ENCODE measurements at regions not wholly inside any gene's neighbourhood (a gene's known extent, or its start where the extent isn't known, plus 50 kb on each side); places are given as distances from the start of the nearest gene placed in this dataset.

DNA sequence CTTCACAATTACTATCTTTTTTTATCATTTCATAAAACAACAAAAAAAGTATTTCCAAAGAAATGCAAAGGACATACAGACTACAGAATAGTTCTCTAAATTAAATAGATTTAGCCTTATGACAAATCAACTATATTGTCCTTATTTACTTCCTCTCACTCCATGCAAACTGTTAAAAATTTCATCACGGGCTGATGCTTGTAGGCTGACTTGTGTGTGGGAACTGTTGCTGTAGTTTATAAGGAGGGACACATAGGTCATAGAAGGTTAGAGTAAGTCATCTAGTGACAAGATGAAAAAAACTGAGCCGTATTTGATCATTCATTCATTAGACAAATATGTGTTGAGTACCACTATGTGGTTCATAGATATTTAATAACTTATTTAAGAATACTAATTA lies 232.5 kb upstream of the TBL1XR1 start:
- Histone ChIP-seq H3K36me3 (no peaks in the 10 kb centered on the region), H3K27ac (replicated peaks) (no peak overlapping the region), H3K4me1 (peaks cover 9% of the 10 kb centered on the region), H3K9me3 (replicated peaks) (no peaks in the 10 kb centered on the region), H3K4me3 (no peak overlapping the region), H3K27me3 (ENCODE audit: low read depth) (no peaks in the 10 kb centered on the region)
- intact Hi-C loops (cut with micrococcal nuclease), result no loop called here
- TF ChIP-seq, protein P1, sequence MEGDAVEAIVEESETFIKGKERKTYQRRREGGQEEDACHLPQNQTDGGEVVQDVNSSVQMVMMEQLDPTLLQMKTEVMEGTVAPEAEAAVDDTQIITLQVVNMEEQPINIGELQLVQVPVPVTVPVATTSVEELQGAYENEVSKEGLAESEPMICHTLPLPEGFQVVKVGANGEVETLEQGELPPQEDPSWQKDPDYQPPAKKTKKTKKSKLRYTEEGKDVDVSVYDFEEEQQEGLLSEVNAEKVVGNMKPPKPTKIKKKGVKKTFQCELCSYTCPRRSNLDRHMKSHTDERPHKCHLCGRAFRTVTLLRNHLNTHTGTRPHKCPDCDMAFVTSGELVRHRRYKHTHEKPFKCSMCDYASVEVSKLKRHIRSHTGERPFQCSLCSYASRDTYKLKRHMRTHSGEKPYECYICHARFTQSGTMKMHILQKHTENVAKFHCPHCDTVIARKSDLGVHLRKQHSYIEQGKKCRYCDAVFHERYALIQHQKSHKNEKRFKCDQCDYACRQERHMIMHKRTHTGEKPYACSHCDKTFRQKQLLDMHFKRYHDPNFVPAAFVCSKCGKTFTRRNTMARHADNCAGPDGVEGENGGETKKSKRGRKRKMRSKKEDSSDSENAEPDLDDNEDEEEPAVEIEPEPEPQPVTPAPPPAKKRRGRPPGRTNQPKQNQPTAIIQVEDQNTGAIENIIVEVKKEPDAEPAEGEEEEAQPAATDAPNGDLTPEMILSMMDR (IDR thresholded peaks at IDR 0.05; ENCODE audit: borderline replicate concordance), result no peak
- no peak for DNase-seq

DNA sequence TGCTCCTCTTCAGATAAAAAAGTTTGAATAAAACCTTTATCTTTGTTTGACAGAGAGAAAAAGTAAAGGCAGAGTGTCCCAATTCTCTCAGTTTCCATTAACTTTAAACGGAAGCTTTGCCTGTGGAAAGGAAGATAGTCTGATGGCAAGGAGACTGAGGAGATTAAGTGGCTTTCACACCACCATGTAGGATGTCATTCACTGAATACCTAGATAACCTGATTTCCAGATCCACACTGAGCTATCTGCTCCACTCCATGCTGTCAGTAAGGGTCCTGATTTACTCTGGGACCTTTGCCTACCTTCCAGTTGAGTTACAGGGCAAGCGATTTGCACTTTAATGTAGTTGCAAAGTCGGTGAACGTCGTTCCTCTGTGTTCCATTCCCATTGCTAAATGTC lies 233.4 kb upstream of the TBL1XR1 start:
- Histone ChIP-seq H3K36me3 (no peaks in the 10 kb centered on the region), H3K4me1 (peaks cover 9% of the 10 kb centered on the region), H3K4me3 (no peak overlapping the region), H3K27me3 (ENCODE audit: low read depth) (no peaks in the 10 kb centered on the region), H3K27ac (replicated peaks) (no peak overlapping the region), H3K9me3 (replicated peaks) (no peaks in the 10 kb centered on the region)
- TF ChIP-seq, protein P1 (IDR thresholded peaks at IDR 0.05; ENCODE audit: borderline replicate concordance), result no peak
- intact Hi-C loops (cut with micrococcal nuclease), result no loop called here
- no peak for DNase-seq

DNA sequence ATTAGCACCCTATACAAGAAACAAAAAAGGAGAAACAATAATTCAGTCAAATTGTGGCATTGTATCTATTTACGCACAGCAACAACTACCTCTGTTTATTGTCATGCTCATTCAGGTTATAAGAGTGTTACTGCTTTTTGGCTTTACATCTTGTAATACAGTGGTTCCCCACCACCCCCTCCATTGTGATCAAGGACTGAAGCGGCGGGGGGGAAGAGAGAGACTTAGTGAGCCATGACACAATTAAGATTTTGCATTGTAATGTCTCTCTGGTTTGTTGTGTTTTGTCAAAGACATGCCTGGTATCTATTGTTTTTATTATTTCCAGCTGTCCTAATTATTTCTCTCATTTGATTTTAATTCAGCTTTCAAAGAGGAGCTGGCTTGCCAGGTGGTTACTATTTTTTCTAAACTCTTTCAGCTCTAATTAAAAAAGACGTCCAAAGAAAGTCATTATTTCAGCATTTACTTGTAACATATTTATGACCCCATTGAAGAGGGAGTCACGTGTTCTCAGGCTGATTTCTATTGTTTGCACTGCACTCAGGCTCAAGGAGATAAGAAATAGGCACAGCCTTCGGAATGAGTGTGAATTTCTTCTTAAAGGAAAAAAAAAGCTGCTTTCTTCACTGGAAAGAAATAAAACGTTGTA lies 234.4 kb upstream of the TBL1XR1 start:
- H3K27ac ChIP-seq (replicated peaks), result no peak overlapping the region
- H3K27me3 ChIP-seq (ENCODE audit: low read depth), result no peaks in the 10 kb centered on the region
- intact Hi-C loops (cut with micrococcal nuclease), result no loop called here
- no peaks in the 10 kb centered on the region for H3K36me3 ChIP-seq
- H3K4me3 ChIP-seq, result no peak overlapping the region
- peaks cover 9% of the 10 kb centered on the region for H3K4me1 ChIP-seq
- no peak for DNase-seq
- TF ChIP-seq, protein P1 (IDR thresholded peaks at IDR 0.05; ENCODE audit: borderline replicate concordance), result no peak
- no peaks in the 10 kb centered on the region for H3K9me3 ChIP-seq (replicated peaks)

DNA sequence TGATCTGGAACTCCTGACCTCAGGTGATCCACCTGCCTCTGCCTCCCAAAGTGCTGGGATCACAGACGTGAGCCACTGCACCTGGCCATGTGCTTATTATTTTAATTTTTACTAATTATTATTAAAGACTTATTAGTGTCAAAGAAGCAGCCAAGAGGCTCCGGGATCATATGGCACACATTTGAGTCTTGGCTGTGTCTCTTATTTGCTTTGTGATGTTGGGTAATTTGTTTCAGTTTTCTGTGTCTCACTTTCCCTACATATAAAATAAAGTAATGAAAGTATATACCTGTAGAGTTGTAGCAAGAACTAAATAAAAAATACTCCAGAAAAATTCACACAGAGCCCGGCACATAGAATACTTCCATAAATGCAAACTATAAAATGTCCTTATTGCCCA lies 238.0 kb upstream of the TBL1XR1 start:
- DNase-seq, result no peak
- H3K27me3 ChIP-seq (ENCODE audit: low read depth), result no peaks in the 10 kb centered on the region
- H3K9me3 ChIP-seq (replicated peaks), result no peaks in the 10 kb centered on the region
- intact Hi-C loops (cut with micrococcal nuclease), result no loop called here
- no peaks in the 10 kb centered on the region for H3K36me3 ChIP-seq
- TF ChIP-seq, protein P1 (IDR thresholded peaks at IDR 0.05; ENCODE audit: borderline replicate concordance), result no peak
- H3K27ac ChIP-seq (replicated peaks), result no peak overlapping the region
- H3K4me1 ChIP-seq, result peaks cover 9% of the 10 kb centered on the region
- H3K4me3 ChIP-seq, result no peak overlapping the region

DNA sequence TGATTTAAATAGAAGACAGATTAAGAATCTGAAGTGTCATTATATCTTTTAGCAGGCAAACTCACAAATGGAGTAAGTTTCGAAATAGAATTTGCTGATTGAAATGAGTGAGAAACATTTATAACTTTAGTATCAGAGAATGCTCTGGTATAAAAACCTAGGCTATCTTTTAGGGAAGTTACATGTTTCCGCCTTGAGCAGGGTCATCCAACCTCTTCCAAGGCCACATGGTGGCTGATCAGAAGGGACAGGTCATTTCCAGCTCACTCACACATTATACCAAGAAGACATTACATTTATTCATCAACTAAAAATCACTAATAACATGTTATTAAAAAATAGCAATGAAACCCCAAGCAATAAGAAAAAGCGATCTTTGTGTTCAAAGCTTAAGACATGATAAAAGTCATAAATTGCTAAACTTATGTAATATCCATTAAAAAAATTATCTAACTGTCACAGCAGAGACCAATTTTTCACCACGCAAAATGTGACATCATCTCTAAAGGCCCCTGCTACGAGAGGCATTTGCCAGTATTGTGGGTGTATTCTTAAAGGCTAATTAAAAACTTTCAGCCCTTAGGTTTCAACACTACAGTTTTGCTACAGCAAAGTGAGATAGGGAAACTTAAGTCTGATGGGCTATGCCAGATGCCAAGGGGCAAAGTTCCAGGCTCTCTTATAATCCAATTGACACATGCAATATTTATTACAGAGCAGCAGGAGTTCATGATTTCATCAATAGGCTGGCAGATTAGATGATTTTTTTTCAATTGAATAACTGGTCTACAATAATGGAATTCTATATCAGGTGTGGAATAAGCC lies 240.4 kb upstream of the TBL1XR1 start:
- Histone ChIP-seq H3K9me3 (replicated peaks) (no peaks in the 10 kb centered on the region), H3K4me1 (no peaks in the 10 kb centered on the region), H3K36me3 (no peaks in the 10 kb centered on the region), H3K4me3 (no peak overlapping the region), H3K27me3 (ENCODE audit: low read depth) (no peaks in the 10 kb centered on the region), H3K27ac (replicated peaks) (no peak overlapping the region)
- TF ChIP-seq, protein P1 (IDR thresholded peaks at IDR 0.05; ENCODE audit: borderline replicate concordance), result no peak
- intact Hi-C loops (cut with micrococcal nuclease), result no loop called here
- no peak for DNase-seq

Measured in left ventricle myocardium inferior (tissue), 1 donor.